ENCODE measurements at regions not wholly inside any gene's neighbourhood (a gene's known extent, or its start where the extent isn't known, plus 50 kb on each side); places are given as distances from the start of the nearest gene placed in this dataset.
"Not testable (repeated sequence)": the region's sequence is repeated elsewhere in the genome, so short reads cannot be mapped to it uniquely, and the experiment has no call there.

DNA sequence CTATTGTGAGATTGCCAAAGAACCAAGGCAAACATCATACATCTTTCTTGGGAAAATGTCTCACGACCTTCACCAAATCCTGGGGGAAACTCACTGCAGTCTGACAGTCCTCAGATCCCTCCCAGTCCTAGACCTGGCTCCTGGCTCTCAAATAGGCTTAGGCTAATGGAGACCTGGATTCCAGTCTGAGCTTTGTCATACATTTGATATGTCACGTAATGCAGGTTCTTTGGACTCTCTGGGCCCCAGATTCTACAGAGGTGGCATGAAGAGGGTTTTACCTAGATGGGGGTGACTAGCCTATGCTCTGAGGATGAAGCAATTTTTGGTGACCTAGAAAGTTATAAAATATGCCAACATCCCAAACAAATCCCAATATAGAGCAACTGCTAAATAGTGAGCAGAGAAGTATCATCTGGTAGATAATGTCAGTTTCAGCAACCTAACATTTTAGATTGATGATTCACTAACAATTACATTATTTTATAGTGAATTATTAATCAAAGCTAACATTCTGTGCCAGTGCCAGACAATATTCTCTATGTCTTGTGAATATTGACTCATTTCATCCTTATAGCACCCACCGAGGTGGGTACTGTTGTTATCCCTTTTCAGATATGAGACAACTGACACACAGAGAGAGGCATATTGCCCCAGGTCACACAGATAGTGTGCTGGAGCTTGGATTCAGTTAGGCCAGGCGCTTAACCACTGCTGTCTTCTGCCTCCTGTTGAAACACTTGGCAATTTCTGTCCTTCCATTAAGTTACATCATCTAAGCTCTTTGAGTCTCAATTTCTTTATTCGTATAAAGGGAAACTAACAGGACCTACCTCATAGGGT, 195.4 kb upstream of the MAMLD1 start:
- DNase-seq = no peak

DNA sequence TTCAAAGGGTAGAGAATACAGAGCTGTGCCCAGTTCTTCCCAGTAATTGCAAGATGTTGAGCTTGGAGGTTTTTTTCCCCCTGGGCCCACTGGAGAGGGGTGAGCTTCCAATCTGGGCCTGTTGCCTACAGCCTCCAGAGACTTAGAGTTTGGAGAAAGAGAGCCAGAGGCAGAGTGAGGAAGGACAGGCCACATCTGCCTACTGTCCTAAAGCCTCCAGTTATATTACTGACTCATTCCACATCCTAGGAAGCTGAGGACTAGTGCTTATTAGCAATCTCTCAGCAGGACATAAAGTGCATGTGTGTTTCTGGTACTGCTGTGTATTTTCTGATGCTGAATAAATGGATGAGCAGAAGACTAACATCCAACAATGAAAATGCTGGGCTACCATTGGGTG, 181.0 kb upstream of the MAMLD1 start:
- DNase-seq = no peak

DNA sequence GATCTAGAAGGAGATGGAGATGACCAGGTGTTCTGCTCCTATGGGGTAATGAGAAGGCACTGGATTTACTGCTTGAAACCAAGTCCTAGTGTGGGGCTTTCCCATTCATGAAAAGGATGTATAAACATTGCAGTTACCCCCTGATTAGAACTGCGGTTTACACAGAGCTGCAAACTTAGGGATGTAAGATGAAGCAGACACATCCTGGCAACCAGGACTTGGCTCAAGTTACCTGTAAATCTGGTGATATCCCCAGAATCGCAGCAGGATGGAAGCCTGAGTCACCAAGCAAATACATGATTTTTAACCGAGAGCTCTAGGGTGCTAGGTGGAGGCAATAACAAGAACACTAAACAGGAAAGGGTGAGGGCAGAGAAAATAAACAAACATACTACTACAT, 178.6 kb upstream of the MAMLD1 start:
- DNase-seq = no peak

DNA sequence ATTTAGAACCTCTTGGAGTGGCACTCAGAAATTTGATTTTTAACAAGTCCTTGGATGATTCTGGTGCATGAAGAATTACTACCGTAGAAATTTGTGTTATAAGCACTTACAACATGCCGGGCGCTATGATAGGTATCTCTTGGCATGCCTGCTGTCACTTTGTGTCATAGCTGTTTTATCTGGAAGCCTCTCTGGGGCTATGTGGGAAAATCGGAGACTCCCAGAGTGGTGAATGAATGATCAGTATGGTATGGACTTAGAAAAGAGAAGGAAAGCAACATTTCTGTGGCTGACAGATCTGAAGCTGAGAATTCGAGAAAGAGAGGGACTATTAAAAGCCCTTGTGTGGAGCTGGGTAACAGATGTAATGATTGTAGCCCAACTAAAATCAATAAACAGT, 177.4 kb upstream of the MAMLD1 start:
- DNase-seq = no peak

DNA sequence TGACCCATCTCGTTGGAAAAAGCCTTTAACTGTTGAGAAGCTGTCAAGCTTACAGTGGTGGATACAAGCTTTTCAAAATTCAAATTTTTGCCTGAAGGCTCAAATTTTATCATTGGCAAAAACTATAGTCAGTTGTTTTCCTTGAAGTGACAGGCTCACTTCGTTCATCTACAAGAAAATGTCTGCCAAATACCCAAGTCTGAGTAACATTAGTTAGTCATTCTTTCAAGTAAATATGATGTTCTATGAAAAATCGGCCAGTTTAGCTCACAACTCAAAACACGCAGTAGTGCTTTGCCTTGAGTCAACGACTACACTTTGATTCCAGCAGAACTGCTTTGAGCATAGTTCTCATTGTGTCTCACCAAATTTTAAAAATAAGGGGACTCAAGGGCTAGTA, 170.3 kb upstream of the MAMLD1 start:
- no peak for DNase-seq

DNA sequence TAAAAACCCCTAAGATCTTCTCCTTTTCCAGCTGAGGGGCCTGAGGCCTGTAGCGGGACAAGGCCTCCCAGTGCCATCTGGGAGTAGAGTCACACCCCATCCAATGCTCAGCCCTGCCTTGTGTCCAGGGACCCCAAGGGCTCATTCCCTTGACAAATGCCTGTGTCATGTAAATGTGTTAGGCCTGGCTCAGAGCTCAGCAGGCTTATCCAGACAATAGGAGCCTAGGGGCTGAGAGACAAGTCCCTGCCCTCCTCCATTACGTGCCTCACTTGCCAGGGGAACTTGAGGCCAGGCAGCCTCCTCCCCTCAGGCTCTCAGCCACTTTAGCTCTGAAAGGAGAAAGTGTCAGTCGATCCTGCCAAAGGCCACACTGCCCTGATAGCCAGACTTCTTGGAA, 166.8 kb upstream of the MAMLD1 start:
- DNase-seq = no peak

DNA sequence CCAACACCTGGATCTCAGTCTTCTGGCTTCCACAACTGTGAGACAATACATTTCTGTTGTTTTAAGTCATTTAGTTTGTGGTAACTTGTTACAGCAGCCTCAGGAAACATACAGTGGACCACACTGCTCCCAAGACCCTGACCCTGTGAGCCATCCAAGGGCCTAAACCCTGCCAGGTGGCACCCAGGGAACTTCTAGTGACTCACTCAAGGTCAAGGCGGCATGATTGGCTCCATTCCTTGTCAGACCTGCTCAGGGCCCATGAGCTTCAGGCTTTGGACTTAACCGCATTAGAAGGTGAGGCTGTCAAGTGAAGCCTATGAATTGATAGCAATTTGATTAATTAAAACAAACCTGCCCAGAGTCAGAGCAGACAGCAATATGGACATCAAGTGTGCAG, 165.7 kb upstream of the MAMLD1 start:
- no peak for DNase-seq

DNA sequence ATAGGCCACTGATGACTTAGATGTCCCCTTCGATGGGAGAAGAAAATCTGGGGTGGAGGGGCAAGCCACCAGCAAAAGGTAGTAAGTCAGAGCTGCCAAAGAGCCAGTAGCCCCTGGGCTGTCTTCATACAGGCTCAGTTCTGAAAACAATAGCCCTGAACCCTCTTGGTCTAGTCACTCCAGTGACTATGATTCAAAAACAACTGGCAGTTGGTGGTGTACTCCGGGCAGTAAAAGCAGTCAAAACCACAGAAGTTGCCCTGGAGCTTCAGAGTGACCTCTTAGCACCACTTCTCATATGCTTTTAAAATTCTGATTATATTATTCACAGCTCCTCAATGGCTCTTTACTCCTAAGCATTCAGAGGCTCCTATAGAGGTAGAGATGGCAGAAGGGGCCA, 164.3 kb upstream of the MAMLD1 start:
- DNase-seq = no peak

DNA sequence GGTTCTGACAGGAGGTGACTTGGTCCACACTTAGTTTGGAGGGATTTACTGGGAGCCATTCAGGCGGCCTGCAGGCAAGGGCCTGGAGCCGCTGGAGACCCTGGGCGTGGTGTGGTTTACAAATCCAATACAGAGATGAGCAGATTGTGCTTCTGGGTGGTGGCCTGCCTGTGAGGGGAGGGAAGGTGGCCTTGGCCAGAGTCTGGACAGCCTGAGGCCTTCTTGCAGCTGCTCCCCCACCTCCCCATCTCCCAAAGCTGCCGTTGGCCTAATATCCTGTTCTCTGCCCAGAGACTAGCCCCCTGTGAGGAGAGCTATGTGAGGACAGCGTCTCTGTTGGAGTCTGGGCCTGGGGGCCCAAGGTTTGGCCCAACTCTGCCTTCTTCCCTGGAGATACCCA, 163.9 kb upstream of the MAMLD1 start:
- DNase-seq = no peak

DNA sequence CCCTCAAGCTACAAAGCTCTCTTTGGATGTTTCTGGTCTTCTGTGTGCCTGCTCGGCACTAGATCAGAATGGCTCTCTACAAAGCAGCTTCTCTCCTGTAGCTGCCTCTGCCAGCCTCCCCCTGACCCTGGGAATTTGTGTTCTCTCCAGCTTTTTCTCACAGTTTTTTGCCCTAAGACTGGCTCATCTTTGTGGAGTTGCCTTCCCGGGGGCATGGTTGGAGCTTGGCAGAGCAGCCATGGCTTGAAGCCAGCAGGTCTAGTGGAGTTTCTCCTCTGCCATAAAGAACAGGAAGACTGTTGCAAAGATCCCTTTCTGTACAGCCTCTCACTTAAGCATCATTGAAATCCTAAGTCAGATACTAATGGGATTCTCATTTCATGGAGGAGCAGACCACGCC, 163.3 kb upstream of the MAMLD1 start:
- DNase-seq = no peak

DNA sequence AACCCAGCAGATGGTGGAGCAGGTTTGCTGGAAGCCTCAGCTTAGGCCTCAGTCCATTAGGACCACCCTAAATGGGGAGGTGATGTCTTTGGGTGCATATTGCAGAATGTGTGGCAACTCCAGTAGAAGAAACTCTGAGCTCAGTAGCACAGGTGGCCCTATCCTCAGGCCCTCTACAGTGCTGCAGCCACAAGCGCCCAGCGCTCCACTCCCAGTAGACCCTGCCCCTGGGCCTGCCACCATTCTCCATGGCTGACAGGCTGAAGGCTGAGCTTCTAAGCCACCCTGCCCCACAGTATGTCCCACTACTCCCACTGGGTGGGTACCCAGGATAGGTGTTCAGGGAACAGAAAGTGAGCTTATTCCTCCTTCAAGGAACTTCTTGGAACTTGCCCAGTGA, 162.8 kb upstream of the MAMLD1 start:
- DNase-seq = no peak

DNA sequence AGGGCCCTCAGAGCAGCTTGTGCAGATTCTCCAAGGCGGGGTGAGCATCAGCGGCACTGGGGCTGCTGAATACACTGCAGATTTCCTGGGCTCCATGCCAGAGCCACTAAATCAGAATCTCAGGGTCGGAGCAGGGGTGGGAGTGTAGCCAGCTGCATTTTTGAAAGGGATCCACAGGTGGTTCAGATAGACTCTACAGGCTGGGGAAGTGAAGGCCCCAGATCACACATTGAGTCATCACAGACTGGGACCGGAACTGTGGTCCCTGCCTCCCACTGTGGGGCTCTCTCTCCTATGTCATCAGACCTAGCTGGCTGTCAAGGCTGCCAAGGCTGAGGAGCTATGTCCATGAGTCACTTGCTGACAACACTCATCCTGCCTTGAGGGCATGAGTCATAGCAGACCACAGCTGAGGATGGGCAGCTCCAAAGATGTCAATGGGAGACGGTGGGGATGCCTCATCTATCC, 162.3 kb upstream of the MAMLD1 start:
- peak; percentile 22 for DNase-seq

DNA sequence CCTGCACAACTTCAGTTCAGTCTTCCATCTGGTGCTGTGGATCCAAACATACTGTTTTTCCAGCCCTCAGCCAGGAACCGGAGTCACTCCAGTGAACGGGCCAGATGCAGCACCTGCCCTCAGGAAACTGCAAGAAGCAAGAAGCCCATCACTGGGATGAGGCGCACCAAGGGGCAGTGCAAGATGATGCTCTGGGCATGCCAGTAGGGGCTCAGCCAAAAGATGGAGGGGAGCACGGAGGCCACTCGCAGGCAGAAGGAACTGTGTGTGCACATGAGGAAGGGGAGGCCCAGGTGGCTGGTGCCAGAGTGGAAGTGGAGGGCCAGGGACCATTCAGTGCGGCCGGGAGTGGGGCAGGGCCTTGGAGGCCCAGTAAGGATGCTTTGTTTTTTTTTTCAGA, 161.7 kb upstream of the MAMLD1 start:
- no peak for DNase-seq

DNA sequence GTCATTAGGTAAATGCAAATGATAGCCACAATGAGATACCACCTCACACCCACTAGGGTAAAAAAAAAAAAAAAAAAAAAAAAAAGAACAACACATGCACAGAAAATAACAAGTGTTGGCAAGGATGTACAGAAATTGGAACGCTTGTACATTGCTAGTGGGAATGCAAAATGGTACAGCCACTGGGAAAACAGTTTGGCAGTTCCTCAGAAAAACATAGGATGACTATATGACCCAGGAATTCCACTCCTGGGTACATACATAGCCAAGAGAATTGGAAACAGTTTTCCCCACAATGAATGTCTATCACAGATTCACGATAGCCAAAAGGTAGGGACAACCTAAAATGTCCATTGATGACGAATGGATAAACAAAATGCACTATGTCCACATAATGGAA, 161.3 kb upstream of the MAMLD1 start:
- DNase-seq = no peak

DNA sequence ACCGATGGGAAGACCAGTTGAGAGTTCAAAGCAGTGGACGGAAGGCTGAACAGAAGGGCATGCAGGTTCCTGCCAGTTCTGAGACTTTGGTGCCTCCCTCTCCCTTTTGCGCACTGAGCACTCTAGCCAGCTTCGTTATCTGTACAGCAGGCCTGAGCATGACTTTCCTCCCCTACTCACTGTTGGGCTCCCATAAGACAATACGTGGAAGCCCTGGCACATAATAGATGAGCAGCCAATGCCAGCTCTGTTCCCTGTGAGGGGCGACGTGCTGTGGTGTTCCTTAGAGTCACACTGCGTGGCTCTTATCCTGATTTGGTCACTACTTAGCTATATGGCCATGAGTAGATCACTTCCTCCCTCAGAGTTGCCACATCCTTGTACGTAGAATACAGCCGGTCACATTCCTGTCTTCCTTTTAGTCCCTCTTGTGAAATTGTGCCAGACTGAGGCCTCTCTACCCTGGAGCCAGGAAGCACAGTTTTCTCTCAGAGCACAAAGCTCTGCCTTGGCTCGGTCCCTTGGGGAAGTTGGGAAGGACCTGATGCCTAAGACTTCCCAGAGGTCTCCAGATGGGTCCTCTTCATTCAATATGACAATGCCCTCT, 160.4 kb upstream of the MAMLD1 start:
- DNase-seq = no peak

DNA sequence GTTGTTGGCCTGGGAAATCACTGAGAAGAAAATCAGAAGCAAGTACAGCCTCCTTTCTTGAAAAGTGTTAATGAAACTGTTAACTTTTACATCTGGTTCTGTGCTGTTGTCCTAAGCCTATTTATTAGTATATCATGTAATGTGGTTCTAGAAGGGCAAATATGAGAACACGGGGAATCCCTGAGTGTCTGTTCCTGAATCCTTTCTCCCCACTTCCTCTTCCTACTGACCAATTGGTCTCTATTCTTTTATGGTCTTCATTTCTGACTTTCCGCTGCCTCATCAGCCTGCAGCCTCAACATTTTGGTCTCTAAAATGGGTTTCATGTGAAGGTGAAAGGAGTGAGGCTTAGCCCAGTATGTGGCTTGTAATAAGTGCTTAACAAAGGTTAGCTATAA, 159.9 kb upstream of the MAMLD1 start:
- no peak for DNase-seq

DNA sequence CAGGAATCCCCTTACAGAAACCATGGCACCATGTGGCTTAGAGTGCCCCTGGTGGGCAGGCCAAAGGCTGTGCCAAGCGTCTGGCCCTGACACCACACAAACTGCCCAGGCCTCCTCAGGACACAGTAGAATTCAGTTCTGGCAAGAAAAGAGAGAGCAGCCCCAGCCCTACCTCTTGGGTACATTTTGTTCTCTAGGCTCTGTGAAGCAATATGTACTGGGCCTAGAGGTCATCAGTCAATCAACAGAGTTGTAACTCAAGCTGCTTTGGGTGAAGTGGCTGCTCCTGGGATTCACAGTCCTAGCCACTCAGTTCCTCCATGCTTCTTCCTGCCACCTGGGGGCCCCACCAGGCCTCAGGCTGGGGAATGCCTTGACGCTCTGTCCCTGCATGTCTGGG, 158.1 kb upstream of the MAMLD1 start:
- DNase-seq = no peak

DNA sequence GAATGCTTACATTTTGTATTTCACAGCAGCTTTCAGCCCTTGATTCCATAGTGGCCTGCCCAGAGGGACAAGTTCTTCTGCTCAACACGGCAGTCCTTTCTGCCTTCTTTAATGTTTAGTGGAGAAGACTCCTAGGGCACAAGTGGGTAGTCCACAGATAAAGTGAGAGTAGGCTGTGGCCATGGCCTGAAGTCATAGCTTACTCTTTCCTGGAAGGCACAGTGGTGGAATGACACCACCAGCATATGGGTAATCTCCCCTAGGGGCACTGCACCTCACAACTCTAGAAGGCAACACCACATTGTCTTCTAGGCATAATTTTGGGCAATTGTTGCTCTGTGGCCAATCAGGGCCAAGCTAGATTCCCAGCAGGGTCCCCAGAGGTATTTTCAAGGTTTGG, 155.4 kb upstream of the MAMLD1 start:
- DNase-seq = no peak

DNA sequence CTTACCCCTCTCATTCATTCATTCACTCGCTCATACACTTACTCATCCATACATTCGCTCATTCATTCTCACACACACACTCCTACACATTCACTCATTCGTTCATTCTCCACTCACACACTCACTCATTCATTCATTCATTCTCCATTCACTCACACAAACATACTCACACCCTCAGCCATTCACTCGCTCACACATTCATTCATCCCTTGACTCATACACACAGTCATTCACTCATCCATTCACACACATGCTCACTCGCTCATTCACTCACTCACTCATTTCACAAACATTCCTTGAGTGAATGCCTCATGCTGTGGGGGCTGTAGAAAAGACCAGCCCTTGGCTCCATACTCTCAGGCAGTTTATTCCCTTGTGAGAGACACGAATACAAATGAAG, 151.1 kb upstream of the MAMLD1 start:
- no peak for DNase-seq

DNA sequence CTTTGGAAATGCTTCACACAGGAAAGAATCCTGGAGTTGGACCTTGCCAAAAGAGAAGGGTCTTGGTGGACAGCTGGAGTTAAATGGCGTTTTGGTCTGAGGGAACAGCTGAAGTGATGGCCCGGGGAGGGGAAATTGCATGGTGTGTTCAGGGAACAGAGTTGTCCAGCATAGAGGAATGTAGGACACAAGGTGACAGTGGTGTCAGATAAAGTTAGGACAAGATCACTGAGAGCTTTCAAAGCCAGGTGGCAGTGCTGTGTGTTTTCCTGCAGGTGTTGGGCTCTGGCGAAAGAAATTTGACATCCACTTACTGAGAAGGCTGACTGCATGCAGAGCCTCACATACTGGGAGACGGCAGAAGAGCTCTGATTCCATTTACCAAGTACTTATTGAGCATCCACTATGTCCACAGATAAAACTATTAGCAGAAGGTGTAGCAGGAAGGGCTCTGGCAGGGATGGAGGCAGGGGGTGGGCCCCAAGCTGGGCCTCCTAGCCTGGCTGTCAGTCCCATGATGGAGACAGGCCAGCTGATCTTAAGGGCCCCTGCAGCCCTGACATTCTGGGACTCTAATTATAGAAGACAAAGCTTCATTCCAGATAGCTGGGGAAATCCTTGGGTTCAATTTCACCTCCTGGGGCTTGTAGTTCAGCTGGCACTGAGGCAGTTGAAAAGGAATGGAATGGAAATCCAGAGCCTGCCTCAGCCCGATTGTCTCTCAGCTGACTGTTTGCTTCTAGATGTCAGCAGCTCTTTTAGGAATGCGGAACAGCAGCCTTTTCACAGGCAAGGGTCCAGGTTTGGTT, 150.2 kb upstream of the MAMLD1 start:
- no peak for DNase-seq

DNA sequence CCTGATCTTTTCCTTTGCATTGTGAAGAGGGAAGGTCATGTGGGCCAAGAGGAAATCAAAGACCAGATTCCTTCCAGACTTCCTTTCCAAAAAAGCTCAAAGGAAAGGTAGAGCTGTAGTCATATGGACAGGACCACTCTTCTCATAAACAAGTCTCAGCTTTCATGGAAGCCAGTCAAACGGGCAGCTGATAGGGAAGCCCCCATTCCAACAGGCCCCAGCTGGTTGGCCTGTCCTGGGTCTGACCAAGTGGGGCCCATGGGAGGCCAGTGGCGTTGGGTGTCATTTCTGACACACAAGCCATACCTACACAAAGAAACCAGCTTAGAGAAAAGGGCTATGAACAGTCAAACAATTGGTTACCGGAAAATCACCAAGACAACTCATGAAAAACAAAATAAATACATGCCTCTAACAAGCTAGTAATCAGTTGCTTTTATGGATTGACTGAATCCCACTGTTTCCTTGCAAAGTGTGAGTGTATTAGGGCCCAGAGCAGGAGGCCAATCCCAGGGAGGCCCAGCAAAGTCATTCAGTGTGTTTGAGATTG, 149.6 kb upstream of the MAMLD1 start:
- no peak for DNase-seq

DNA sequence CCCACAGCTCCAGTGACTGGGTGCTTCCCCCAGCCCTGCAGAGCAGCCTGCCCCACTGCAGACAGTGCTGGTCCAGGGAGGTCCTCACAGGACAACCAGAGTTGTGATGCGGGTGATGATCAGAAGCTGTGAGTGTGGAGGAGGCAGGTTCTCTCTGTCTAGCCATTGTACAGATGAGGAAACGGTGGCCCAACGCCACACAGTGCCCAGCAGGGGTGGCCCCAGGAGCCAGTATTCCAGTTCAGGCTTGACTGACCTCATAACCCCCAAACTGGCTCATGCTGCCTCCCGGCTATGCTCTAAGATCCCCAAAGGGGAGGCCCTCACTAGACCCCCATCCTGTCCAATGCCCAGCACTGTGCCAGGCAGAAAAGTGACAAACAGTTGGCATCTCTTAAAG, 147.1 kb upstream of the MAMLD1 start:
- not testable (repeated sequence) for DNase-seq

DNA sequence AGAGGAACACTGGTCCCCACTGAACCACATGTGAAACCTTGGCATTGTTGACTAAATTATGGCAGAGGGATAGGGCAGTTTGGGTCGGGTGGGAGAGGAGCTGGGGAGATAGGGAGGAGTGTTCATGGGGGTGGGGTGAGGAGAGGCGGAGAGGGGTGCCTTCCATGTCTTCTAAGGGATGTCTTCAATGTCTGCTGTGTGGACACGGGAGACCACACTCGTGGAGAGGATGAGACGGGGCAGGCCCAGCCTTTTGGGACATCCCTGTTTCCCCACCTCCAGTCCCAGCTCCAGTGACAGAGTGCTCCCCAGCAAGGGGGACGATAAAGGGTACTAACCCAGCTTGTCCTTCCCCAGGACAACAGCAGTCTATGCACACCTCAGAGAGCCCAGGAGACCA, 146.4 kb upstream of the MAMLD1 start:
- DNase-seq = no peak

DNA sequence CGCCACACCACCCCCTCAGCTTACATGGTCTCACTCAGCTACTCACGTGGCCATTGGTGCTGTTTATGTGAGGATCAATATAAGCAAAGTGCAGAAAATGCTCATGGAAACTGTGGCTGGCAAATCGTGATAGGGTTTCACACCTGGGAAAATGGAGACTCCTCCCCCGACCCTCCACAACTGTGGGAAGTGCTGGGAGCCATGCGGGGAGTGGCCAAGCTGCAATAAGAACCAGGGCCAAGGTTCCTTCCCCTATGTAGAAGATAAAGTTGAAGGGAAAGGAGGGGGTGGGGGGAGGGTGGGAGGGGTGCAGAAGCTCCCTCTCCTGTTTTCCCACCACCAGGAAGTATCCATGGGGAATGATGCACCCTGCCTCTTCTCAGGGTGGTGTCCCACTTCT, 145.5 kb upstream of the MAMLD1 start:
- no peak for DNase-seq
